ENCODE measurements at regions not wholly inside any gene's neighbourhood (a gene's known extent, or its start where the extent isn't known, plus 50 kb on each side); places are given as distances from the start of the nearest gene placed in this dataset.

- H2AFZ ChIP-seq (ENCODE audit: low read length) = no peak overlapping the region
- no peaks in the 10 kb centered on the region for H4K20me1 ChIP-seq (ENCODE audit: insufficient read depth, low read length)
- in situ Hi-C loops (cut with HindIII; ENCODE audit: extremely low pct_ligation_motif_present, low pct_unique_long_range_greater_than_20kb) (no loop called here), intact Hi-C loops (cut with micrococcal nuclease; ENCODE audit: unreplicated experiment) (no loop called here)
- no peaks in the 10 kb centered on the region for H3K27me3 ChIP-seq (ENCODE audit: control insufficient read depth in 1 of 2, insufficient read depth in 2 of 2, low read length in 2 of 2)
- H3K9ac ChIP-seq (ENCODE audit: insufficient read depth, low read depth, low read length) = no peak overlapping the region
- H3K4me1 ChIP-seq (ENCODE audit: insufficient read depth, low read length) = no peaks in the 10 kb centered on the region
- H3K36me3 ChIP-seq (replicated peaks in 1 of 2; ENCODE audit: control insufficient read depth in 1 of 2, insufficient read depth in 2 of 2, low read length in 2 of 2) = no peaks in the 10 kb centered on the region
- TF ChIP-seq U2AF1 (optimal IDR thresholded peaks at IDR 0.05; ENCODE audit: low read depth, low read length) = no peak
- no peak for TF ChIP-seq ZBTB25 (CRISPR knock-in tag; IDR thresholded peaks at IDR 0.05)
- no peak for TF ChIP-seq MEIS1 (CRISPR knock-in tag; IDR thresholded peaks at IDR 0.05; ENCODE audit: borderline replicate concordance)
- TF ChIP-seq ZZZ3 (CRISPR knock-in tag; IDR thresholded peaks at IDR 0.05; ENCODE audit: borderline replicate concordance) = no peak
- TF ChIP-seq ZBTB20 (CRISPR knock-in tag; IDR thresholded peaks at IDR 0.05; ENCODE audit: borderline replicate concordance, low read depth) = no peak
- TF ChIP-seq RBM22 (optimal IDR thresholded peaks at IDR 0.05; ENCODE audit: low read length) = no peak
- TF ChIP-seq NFE2 (CRISPR knock-in tag; IDR thresholded peaks at IDR 0.05) = no peak
- no peak for TF ChIP-seq BHLHE40 (IDR thresholded peaks at IDR 0.05; ENCODE audit: low read length)
- TF ChIP-seq ZNF512B (CRISPR knock-in tag; IDR thresholded peaks at IDR 0.05; ENCODE audit: borderline replicate concordance) = no peak
- H3K4me2 ChIP-seq (ENCODE audit: low read depth, low read length) = no peak overlapping the region
- POLR2A ChIA-PET = no interaction called here
- no TSS peak for BruUV-seq (replicated peaks)
- H3K79me2 ChIP-seq (ENCODE audit: insufficient read depth, low read length) = no peaks in the 10 kb centered on the region
- no peak overlapping the region for H3K4me3 ChIP-seq (replicated peaks in 1 of 3; ENCODE audit: insufficient read depth in 1 of 3, low read depth in 2 of 3, low read length in 3 of 3)
- no peak for FAIRE-seq
- no peak for DNase-seq (ENCODE audit: low spot score)
- CTCF ChIA-PET (ENCODE audit: low intra/inter-chr PET ratio, low total read pairs) = no interaction called here
- WGBS (ENCODE audit: low lambda C conversion rate) = 2% methylated on average over 4 of the region's 4 CpGs
- H3K9me3 ChIP-seq (ENCODE audit: low read length) = 0 out of 2 replicates have a peak, but pooled peaks cover 14% of the 10 kb centered on the region
- ATAC-seq = no peak
- no peak overlapping the region for H3K27ac ChIP-seq (ENCODE audit: extremely low read length, insufficient read depth, low read length)
Observed at GRCh38 chr4:149203256-149204001, 612.2 kb downstream of the IQCM start.

Measured in HepG2 (cell line).